GM12872 (cell line): ENCODE measurements at regions not wholly inside any gene's neighbourhood (a gene's known extent, or its start where the extent isn't known, plus 50 kb on each side); places are given as distances from the start of the nearest gene placed in this dataset.

Experiments
- CTCF ChIP-seq: IDR thresholded peaks from 3 replicates; pipeline ENCODE4 v1.5.1; 2011; ENCODE audit warnings: low read depth, mild to moderate bottlenecking, low read length, moderate library complexity; ENCODE audit not compliant: insufficient read depth

GRCh38 chr3:116833202-116833601 lies 123.6 kb downstream of the TUSC7 start:
- no peak for TF ChIP-seq CTCF

GRCh38 chr3:116834816-116835215 lies 125.2 kb downstream of the TUSC7 start:
- no peak for TF ChIP-seq CTCF

GRCh38 chr3:116835658-116836057 lies 126.1 kb downstream of the TUSC7 start:
- TF ChIP-seq CTCF, result no peak

- TF ChIP-seq CTCF, result no peak
Observed at GRCh38 chr3:116836286-116836685, 126.7 kb downstream of the TUSC7 start.

GRCh38 chr3:116837483-116837882 lies 127.9 kb downstream of the TUSC7 start:
- TF ChIP-seq CTCF, result no peak

GRCh38 chr3:116841003-116841735 lies 131.6 kb downstream of the TUSC7 start:
- TF ChIP-seq CTCF, result no peak

GRCh38 chr3:116842254-116842957 lies 132.8 kb downstream of the TUSC7 start:
- TF ChIP-seq CTCF, result no peak
